IPS-18c (cell line): ENCODE measurements at regions not wholly inside any gene's neighbourhood (a gene's known extent, or its start where the extent isn't known, plus 50 kb on each side); places are given as distances from the start of the nearest gene placed in this dataset.

Source experiments
- H3K4me3 ChIP-seq: 2 replicates; pipeline ENCODE4 v1.7.0; 2013; ENCODE audit warnings: low read depth, mild to moderate bottlenecking, low read length, moderate library complexity; ENCODE audit not compliant: insufficient read depth
- H3K9me3 ChIP-seq: one replicate; pipeline ENCODE4 v1.6.1; 2013; ENCODE audit warnings: mild to moderate bottlenecking, low read length, moderate library complexity; ENCODE audit not compliant: control insufficient read depth, insufficient read depth

- H3K4me3 ChIP-seq: no peak overlapping the region
- no peaks in the 10 kb centered on the region for H3K9me3 ChIP-seq
These were observed 74.1 kb upstream of the ANKRD50 start for GRCh38 chr4:124786634-124787033.

GRCh38 chr4:124785645-124786044, 73.1 kb upstream of the ANKRD50 start:
- Histone ChIP-seq H3K9me3 (no peaks in the 10 kb centered on the region), H3K4me3 (no peak overlapping the region)

GRCh38 chr4:124783847-124784246, 71.3 kb upstream of the ANKRD50 start:
- peaks cover 3% of the 10 kb centered on the region for H3K9me3 ChIP-seq

GRCh38 chr4:124777007-124777406, 64.5 kb upstream of the ANKRD50 start:
- no peak overlapping the region for H3K4me3 ChIP-seq
- peaks cover 5% of the 10 kb centered on the region for H3K9me3 ChIP-seq

More at GRCh38 chr4:124783847-124784246, 71.3 kb upstream of the ANKRD50 start:
- no peak overlapping the region for H3K4me3 ChIP-seq

- Histone ChIP-seq H3K4me3 (no peak overlapping the region), H3K9me3 (peaks cover 3% of the 10 kb centered on the region)
These were observed 56.2 kb upstream of the ANKRD50 start for GRCh38 chr4:124768596-124769365.

- H3K9me3 ChIP-seq: no peaks in the 10 kb centered on the region
- H3K4me3 ChIP-seq: no peak overlapping the region
These were observed 50.4 kb upstream of the ANKRD50 start for GRCh38 chr4:124762956-124763355.
